ENCODE measurements at regions not wholly inside any gene's neighbourhood (a gene's known extent, or its start where the extent isn't known, plus 50 kb on each side); places are given as distances from the start of the nearest gene placed in this dataset.

GRCh38 chr1:168428063-168428731 is 115.6 kb downstream of the XCL2 start:
- Histone ChIP-seq H3K4me1 (ENCODE audit: low read depth, poor library complexity, severe bottlenecking) (no peaks in the 10 kb centered on the region), H2AFZ (ENCODE audit: low read depth) (no peak overlapping the region), H4K20me1 (ENCODE audit: insufficient read depth) (no peaks in the 10 kb centered on the region), H3K79me2 (ENCODE audit: insufficient read depth, low read depth) (no peaks in the 10 kb centered on the region), H3K4me3 (IDR thresholded peaks at IDR 0.05; ENCODE audit: insufficient read depth, low read depth, low read length) (no peak overlapping the region), H3K4me2 (no peak overlapping the region), H3K27me3 (ENCODE audit: insufficient read depth, low read depth) (no peaks in the 10 kb centered on the region), H3K36me3 (ENCODE audit: insufficient read depth) (no peaks in the 10 kb centered on the region), H3K9ac (no peak overlapping the region), H3K27ac (no peak overlapping the region)
- no peak for TF ChIP-seq CTCF (conservative IDR thresholded peaks at IDR 0.05; ENCODE audit: low read depth, low read length)

- Histone ChIP-seq H3K27ac (no peak overlapping the region), H3K36me3 (ENCODE audit: insufficient read depth) (no peaks in the 10 kb centered on the region), H3K27me3 (ENCODE audit: insufficient read depth, low read depth) (no peaks in the 10 kb centered on the region), H3K9ac (no peak overlapping the region), H3K79me2 (ENCODE audit: insufficient read depth, low read depth) (no peaks in the 10 kb centered on the region), H2AFZ (ENCODE audit: low read depth) (no peak overlapping the region), H4K20me1 (ENCODE audit: insufficient read depth) (no peaks in the 10 kb centered on the region), H3K4me2 (no peak overlapping the region), H3K4me3 (IDR thresholded peaks at IDR 0.05; ENCODE audit: insufficient read depth, low read depth, low read length) (no peak overlapping the region), H3K4me1 (ENCODE audit: low read depth, poor library complexity, severe bottlenecking) (no peaks in the 10 kb centered on the region)
- TF ChIP-seq CTCF (conservative IDR thresholded peaks at IDR 0.05; ENCODE audit: low read depth, low read length): no peak
These were observed 116.7 kb downstream of the XCL2 start for GRCh38 chr1:168427051-168427450.

GRCh38 chr1:168424281-168424680 is 119.5 kb downstream of the XCL2 start:
- H3K4me1 ChIP-seq (ENCODE audit: low read depth, poor library complexity, severe bottlenecking): no peaks in the 10 kb centered on the region
- H3K4me3 ChIP-seq (IDR thresholded peaks at IDR 0.05; ENCODE audit: insufficient read depth, low read depth, low read length): no peak overlapping the region
- H3K4me2 ChIP-seq: no peak overlapping the region
- no peaks in the 10 kb centered on the region for H3K27me3 ChIP-seq (ENCODE audit: insufficient read depth, low read depth)
- no peaks in the 10 kb centered on the region for H4K20me1 ChIP-seq (ENCODE audit: insufficient read depth)
- TF ChIP-seq CTCF (conservative IDR thresholded peaks at IDR 0.05; ENCODE audit: low read depth, low read length): no peak
- no peak overlapping the region for H2AFZ ChIP-seq (ENCODE audit: low read depth)
- no peaks in the 10 kb centered on the region for H3K79me2 ChIP-seq (ENCODE audit: insufficient read depth, low read depth)
- no peaks in the 10 kb centered on the region for H3K36me3 ChIP-seq (ENCODE audit: insufficient read depth)
- H3K27ac ChIP-seq: no peak overlapping the region
- H3K9ac ChIP-seq: no peak overlapping the region

GRCh38 chr1:168422203-168422847 is 121.5 kb downstream of the XCL2 start:
- no peak for TF ChIP-seq CTCF (conservative IDR thresholded peaks at IDR 0.05; ENCODE audit: low read depth, low read length)

More at GRCh38 chr1:168422203-168422847, 121.5 kb downstream of the XCL2 start:
- H2AFZ ChIP-seq (ENCODE audit: low read depth): no peak overlapping the region
- H3K36me3 ChIP-seq (ENCODE audit: insufficient read depth): no peaks in the 10 kb centered on the region
- no peaks in the 10 kb centered on the region for H3K27me3 ChIP-seq (ENCODE audit: insufficient read depth, low read depth)
- H3K9ac ChIP-seq: no peak overlapping the region
- no peak overlapping the region for H3K4me2 ChIP-seq
- H3K4me3 ChIP-seq (IDR thresholded peaks at IDR 0.05; ENCODE audit: insufficient read depth, low read depth, low read length): no peak overlapping the region
- no peaks in the 10 kb centered on the region for H3K79me2 ChIP-seq (ENCODE audit: insufficient read depth, low read depth)
- no peak overlapping the region for H3K27ac ChIP-seq
- no peaks in the 10 kb centered on the region for H3K4me1 ChIP-seq (ENCODE audit: low read depth, poor library complexity, severe bottlenecking)
- no peaks in the 10 kb centered on the region for H4K20me1 ChIP-seq (ENCODE audit: insufficient read depth)
